ENCODE measurements at regions not wholly inside any gene's neighbourhood (a gene's known extent, or its start where the extent isn't known, plus 50 kb on each side); places are given as distances from the start of the nearest gene placed in this dataset.

GRCh38 chr3:94737116-94737515 is 674.3 kb downstream of the NSUN3 start:
- H3K4me3 ChIP-seq (ENCODE audit: low read depth, low read length) = no peak overlapping the region
- no peak for DNase-seq (ENCODE audit: low read depth)
- no peak for TF ChIP-seq CTCF (IDR thresholded peaks at IDR 0.05; ENCODE audit: low read depth, low read length, missing control alignments)

GRCh38 chr3:94739420-94739819 is 676.6 kb downstream of the NSUN3 start:
- no peak for DNase-seq (ENCODE audit: low read depth)
- TF ChIP-seq CTCF (IDR thresholded peaks at IDR 0.05; ENCODE audit: low read depth, low read length, missing control alignments) = no peak
- H3K4me3 ChIP-seq (ENCODE audit: low read depth, low read length) = no peak overlapping the region

GRCh38 chr3:94758751-94759150 is 695.9 kb downstream of the NSUN3 start:
- DNase-seq (ENCODE audit: low read depth) = no peak
- TF ChIP-seq CTCF (IDR thresholded peaks at IDR 0.05; ENCODE audit: low read depth, low read length, missing control alignments) = no peak

GRCh38 chr3:94772402-94772801 is 709.5 kb downstream of the NSUN3 start:
- no peak for TF ChIP-seq CTCF (IDR thresholded peaks at IDR 0.05; ENCODE audit: low read depth, low read length, missing control alignments)

More at GRCh38 chr3:94758751-94759150, 695.9 kb downstream of the NSUN3 start:
- H3K4me3 ChIP-seq (ENCODE audit: low read depth, low read length) = no peak overlapping the region

GRCh38 chr3:94775746-94776145 is 712.9 kb downstream of the NSUN3 start:
- H3K4me3 ChIP-seq (ENCODE audit: low read depth, low read length) = no peak overlapping the region
- no peak for DNase-seq (ENCODE audit: low read depth)
- TF ChIP-seq CTCF (IDR thresholded peaks at IDR 0.05; ENCODE audit: low read depth, low read length, missing control alignments) = no peak

More at GRCh38 chr3:94772402-94772801, 709.5 kb downstream of the NSUN3 start:
- H3K4me3 ChIP-seq (ENCODE audit: low read depth, low read length) = no peak overlapping the region
- no peak for DNase-seq (ENCODE audit: low read depth)

GRCh38 chr3:94776401-94776915 is 713.6 kb downstream of the NSUN3 start:
- no peak for TF ChIP-seq CTCF (IDR thresholded peaks at IDR 0.05; ENCODE audit: low read depth, low read length, missing control alignments)
- H3K4me3 ChIP-seq (ENCODE audit: low read depth, low read length) = no peak overlapping the region
- DNase-seq (ENCODE audit: low read depth) = no peak

GRCh38 chr3:94778289-94778688 is 715.4 kb downstream of the NSUN3 start:
- no peak for TF ChIP-seq CTCF (IDR thresholded peaks at IDR 0.05; ENCODE audit: low read depth, low read length, missing control alignments)
- no peak overlapping the region for H3K4me3 ChIP-seq (ENCODE audit: low read depth, low read length)
- no peak for DNase-seq (ENCODE audit: low read depth)
